Testis (tissue), 2 donors: ENCODE measurements at regions not wholly inside any gene's neighbourhood (a gene's known extent, or its start where the extent isn't known, plus 50 kb on each side); places are given as distances from the start of the nearest gene placed in this dataset.

Experiments used
- POLR2A ChIP-seq: fragments of 450-650 bp; IDR thresholded peaks from one replicate; pipeline ENCODE4 v1.6.1; 2017; ENCODE audit warnings: antibody characterized with exemption, mild to moderate bottlenecking, moderate library complexity
- TF ChIP-seq, protein P1 (sequence below), 3 experiments: fragments of 450-650 bp in 2 of 3; fragments of 200-600 bp in 1 of 3; sonication (generic) in 1 of 3; IDR thresholded peaks; one replicate each; pipeline ENCODE4 v1.5.1; 2016 to 2019; ENCODE audit warnings: antibody characterized with exemption in 3 of 3, mild to moderate bottlenecking in 2 of 3, moderate library complexity in 1 of 3

DNA sequence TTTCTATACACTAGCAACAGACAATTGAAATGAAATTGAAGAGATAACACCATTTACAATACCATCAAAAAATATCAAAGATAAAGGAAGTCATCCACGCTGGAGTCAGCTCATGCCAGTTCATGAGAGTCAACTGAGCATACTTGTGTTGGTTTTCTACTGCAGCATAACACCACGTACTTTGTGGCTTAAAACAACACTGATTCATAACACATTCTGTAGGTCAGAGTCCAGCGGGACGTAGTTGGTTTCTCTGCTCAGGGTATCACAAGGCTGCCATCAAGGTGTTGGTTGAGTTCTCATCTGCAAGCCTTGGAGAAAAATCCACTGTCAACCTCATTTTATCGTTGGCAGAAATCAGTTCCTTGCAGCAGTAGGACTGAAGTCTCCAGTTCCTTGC is 84.2 kb downstream of the TEX51 start:
- TF ChIP-seq, protein P1, sequence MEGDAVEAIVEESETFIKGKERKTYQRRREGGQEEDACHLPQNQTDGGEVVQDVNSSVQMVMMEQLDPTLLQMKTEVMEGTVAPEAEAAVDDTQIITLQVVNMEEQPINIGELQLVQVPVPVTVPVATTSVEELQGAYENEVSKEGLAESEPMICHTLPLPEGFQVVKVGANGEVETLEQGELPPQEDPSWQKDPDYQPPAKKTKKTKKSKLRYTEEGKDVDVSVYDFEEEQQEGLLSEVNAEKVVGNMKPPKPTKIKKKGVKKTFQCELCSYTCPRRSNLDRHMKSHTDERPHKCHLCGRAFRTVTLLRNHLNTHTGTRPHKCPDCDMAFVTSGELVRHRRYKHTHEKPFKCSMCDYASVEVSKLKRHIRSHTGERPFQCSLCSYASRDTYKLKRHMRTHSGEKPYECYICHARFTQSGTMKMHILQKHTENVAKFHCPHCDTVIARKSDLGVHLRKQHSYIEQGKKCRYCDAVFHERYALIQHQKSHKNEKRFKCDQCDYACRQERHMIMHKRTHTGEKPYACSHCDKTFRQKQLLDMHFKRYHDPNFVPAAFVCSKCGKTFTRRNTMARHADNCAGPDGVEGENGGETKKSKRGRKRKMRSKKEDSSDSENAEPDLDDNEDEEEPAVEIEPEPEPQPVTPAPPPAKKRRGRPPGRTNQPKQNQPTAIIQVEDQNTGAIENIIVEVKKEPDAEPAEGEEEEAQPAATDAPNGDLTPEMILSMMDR (IDR thresholded peaks at IDR 0.05): no peak
- no peak for TF ChIP-seq POLR2A
